RWPE2 (cell line): ENCODE measurements at regions not wholly inside any gene's neighbourhood (a gene's known extent, or its start where the extent isn't known, plus 50 kb on each side); places are given as distances from the start of the nearest gene placed in this dataset.

Experiments
- ATAC-seq: fragments of 200-7000 bp; cut with Tn5 transposase; 3 replicates; pipeline ENCODE4 v1.9.1; 2021; ENCODE audit warnings: low read depth
- DNase-seq: peaks from one replicate; pipeline ENCODE4 v3.0.0-alpha.2; 2020; ENCODE audit warnings: low spot score
- H3K27ac ChIP-seq: fragments of 450-650 bp; 2 replicates; pipeline ENCODE4 v1.5.1; 2017; ENCODE audit warnings: mild to moderate bottlenecking; ENCODE audit not compliant: poor library complexity, severe bottlenecking
- H3K27me3 ChIP-seq: fragments of 250-450 bp; sonication (Bioruptor Pico); 2 replicates; pipeline ENCODE4 v1.5.1; 2021; ENCODE audit warnings: mild to moderate bottlenecking, moderate library complexity; ENCODE audit not compliant: insufficient read depth, poor library complexity, severe bottlenecking
- H3K36me3 ChIP-seq: fragments of 250-450 bp; sonication (Bioruptor Pico); 2 replicates; pipeline ENCODE4 v1.5.1; 2020; ENCODE audit warnings: low read depth, mild to moderate bottlenecking, moderate library complexity
- H3K4me1 ChIP-seq: fragments of 250-450 bp; sonication (Bioruptor Pico); 2 replicates; pipeline ENCODE4 v1.5.1; 2021; ENCODE audit warnings: mild to moderate bottlenecking, moderate library complexity; ENCODE audit not compliant: insufficient read depth, poor library complexity, severe bottlenecking
- H3K4me3 ChIP-seq: fragments of 250-450 bp; sonication (Bioruptor Pico); 2 replicates; pipeline ENCODE4 v1.5.1; 2021; ENCODE audit warnings: mild to moderate bottlenecking, moderate library complexity; ENCODE audit not compliant: severe bottlenecking
- H3K9me3 ChIP-seq: fragments of 250-450 bp; sonication (Bioruptor Pico); 2 replicates; pipeline ENCODE4 v1.5.1; 2021; ENCODE audit warnings: mild to moderate bottlenecking, moderate library complexity; ENCODE audit not compliant: severe bottlenecking
- TF ChIP-seq, protein P1 (sequence below): fragments of 450-650 bp; IDR thresholded peaks from one replicate; pipeline ENCODE4 v1.5.1; 2017; ENCODE audit warnings: mild to moderate bottlenecking, moderate library complexity; ENCODE audit not compliant: poor library complexity, severe bottlenecking

DNA sequence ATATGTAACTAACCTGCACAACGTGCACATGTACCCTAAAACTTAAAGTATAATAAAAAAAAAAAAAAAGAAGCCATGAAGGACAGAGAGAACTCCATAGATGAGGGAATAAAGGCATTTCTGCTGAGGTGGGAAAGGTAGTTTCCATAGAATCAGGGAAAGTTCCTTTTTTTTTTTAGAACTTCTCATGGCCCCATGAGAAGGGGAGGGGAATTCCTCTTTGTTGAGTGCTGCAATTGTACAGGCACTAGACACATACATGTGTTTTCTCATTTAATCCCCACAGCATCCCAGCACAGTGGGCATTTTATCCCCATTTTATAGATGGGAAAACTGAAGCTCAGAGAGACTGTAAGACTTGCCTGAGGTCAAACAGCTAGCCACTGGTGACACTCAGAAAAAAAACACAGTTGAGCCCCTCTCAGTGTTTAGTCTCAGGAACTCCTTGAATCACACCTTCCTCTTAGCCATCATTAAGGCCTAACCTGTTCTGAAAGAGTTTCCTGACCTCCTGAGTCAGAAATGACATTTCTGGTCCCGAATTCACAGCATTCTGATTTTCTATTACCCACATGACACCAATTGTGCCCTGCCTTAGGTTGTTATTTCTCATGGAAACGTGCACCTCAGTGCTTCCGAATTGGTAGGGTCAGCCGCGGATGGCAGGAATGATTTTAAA is 189.3 kb upstream of the G2E3 start:
- ATAC-seq, result no peak
- TF ChIP-seq, protein P1, sequence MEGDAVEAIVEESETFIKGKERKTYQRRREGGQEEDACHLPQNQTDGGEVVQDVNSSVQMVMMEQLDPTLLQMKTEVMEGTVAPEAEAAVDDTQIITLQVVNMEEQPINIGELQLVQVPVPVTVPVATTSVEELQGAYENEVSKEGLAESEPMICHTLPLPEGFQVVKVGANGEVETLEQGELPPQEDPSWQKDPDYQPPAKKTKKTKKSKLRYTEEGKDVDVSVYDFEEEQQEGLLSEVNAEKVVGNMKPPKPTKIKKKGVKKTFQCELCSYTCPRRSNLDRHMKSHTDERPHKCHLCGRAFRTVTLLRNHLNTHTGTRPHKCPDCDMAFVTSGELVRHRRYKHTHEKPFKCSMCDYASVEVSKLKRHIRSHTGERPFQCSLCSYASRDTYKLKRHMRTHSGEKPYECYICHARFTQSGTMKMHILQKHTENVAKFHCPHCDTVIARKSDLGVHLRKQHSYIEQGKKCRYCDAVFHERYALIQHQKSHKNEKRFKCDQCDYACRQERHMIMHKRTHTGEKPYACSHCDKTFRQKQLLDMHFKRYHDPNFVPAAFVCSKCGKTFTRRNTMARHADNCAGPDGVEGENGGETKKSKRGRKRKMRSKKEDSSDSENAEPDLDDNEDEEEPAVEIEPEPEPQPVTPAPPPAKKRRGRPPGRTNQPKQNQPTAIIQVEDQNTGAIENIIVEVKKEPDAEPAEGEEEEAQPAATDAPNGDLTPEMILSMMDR, result no peak
- H3K4me3 ChIP-seq, result no peak overlapping the region
- H3K27ac ChIP-seq, result no peak overlapping the region
- H3K36me3 ChIP-seq, result no peaks in the 10 kb centered on the region
- H3K9me3 ChIP-seq, result no peaks in the 10 kb centered on the region
- DNase-seq, result no peak
- H3K27me3 ChIP-seq, result peaks cover 29% of the 10 kb centered on the region
- H3K4me1 ChIP-seq, result no peaks in the 10 kb centered on the region

DNA sequence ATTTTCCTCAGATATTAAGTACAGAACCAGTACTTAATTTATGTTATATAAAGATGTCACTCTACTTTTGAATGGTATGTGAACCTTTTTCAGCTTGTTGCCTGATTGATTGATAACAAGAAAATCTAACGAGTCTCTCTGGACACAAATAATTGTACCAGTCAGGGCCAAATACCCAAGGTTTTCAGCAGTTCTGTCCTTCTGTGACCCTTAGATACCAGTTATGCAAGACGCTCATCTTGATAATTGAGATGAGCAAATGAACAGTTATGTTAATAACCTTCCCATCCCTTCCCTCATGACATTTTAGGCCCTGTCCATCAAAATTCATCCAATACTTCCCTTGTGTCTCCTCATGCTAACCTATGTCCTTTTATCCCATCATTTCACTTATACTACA is 185.9 kb upstream of the G2E3 start:
- H3K27me3 ChIP-seq, result peaks cover 35% of the 10 kb centered on the region

DNA sequence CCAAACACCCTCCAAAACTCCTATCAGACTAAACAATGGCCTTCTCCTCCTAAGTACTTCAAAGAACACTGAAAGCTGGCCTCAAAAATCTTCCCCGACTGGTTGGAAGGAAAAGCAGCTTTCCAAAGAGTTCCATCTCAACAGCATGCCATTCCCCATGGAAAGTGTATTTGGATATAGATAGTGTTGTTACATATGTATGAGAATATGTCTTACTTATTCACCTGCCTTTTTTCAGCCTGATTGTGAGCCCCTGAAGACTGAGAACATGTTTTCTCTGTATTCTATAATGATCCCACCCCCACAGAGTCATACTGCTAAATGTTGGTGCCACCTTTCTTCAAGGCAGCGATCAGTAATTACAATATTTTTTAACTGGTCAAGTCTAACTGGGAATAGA is 185.4 kb upstream of the G2E3 start:
- ATAC-seq, result no peak
- TF ChIP-seq, protein P1, result no peak
- H3K36me3 ChIP-seq, result no peaks in the 10 kb centered on the region
- DNase-seq, result no peak
- no peaks in the 10 kb centered on the region for H3K4me1 ChIP-seq
- no peak overlapping the region for H3K4me3 ChIP-seq
- no peaks in the 10 kb centered on the region for H3K9me3 ChIP-seq
- H3K27me3 ChIP-seq, result peaks cover 36% of the 10 kb centered on the region
- no peak overlapping the region for H3K27ac ChIP-seq

More for the DNA sequence above, 185.9 kb upstream of the G2E3 start:
- Histone ChIP-seq H3K9me3 (no peaks in the 10 kb centered on the region), H3K4me1 (no peaks in the 10 kb centered on the region), H3K36me3 (no peaks in the 10 kb centered on the region), H3K27ac (no peak overlapping the region), H3K4me3 (no peak overlapping the region)
- TF ChIP-seq, protein P1, result no peak
- no peak for ATAC-seq
- no peak for DNase-seq

DNA sequence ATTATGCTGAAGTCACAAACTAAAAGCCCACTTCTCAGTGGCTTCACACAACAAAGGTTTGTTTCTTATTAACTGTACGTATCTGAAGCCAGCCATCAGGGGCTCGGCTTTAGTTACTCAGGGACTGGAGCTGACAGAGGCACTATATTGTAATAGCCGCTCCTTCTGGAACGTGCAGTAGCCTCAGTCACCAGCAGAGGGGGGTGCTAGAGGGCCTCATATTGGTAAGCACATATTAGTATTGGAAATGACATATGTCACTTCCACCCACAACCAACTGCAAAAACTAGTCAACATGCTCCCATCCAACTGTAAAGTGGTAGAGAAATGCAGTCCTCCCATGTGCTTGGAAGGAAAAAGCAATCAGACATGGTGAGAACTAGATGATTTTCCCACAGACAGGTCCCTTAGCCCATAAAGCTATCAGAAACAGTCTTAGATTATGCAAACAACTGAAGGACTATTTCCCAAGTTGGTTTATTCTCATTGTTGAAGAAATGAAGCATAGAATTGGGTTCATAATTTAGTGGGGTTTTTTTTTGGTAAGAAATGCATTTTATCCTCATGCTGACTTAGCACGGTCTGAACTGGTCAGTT is 183.6 kb upstream of the G2E3 start:
- Histone ChIP-seq H3K36me3 (no peaks in the 10 kb centered on the region), H3K27ac (no peak overlapping the region), H3K27me3 (peaks cover 44% of the 10 kb centered on the region), H3K9me3 (no peaks in the 10 kb centered on the region), H3K4me3 (no peak overlapping the region), H3K4me1 (no peaks in the 10 kb centered on the region)
- DNase-seq (no peak), ATAC-seq (peak; percentile 92)
- TF ChIP-seq, protein P1, result peak; percentile 91
